Erythroblast (primary cell): ENCODE measurements at regions not wholly inside any gene's neighbourhood (a gene's known extent, or its start where the extent isn't known, plus 50 kb on each side); places are given as distances from the start of the nearest gene placed in this dataset.

Source experiments
- GATA1 ChIP-seq: IDR thresholded peaks from 2 replicates; pipeline ENCODE4 v1.6.1; 2011; ENCODE audit warnings: low read depth, mild to moderate bottlenecking, control low read depth, low read length, moderate library complexity
- POLR2A ChIP-seq: IDR thresholded peaks from 2 replicates; pipeline ENCODE4 v1.6.1; 2011; ENCODE audit warnings: mild to moderate bottlenecking, low read length

- no peak for TF ChIP-seq POLR2A
- no peak for TF ChIP-seq GATA1
Measured at GRCh38 chr5:90220554-90220953, 189.0 kb downstream of the CETN3 start.
